HG02852 (cell line): ENCODE measurements at regions not wholly inside any gene's neighbourhood (a gene's known extent, or its start where the extent isn't known, plus 50 kb on each side); places are given as distances from the start of the nearest gene placed in this dataset.
"Not testable (repeated sequence)": the region's sequence is repeated elsewhere in the genome, so short reads cannot be mapped to it uniquely, and the experiment has no call there.

ENCODE experiments used
- ATAC-seq: cut with Tn5 transposase; IDR thresholded peaks from one replicate; pipeline ENCODE4 v1.9.1; 2021; ENCODE audit warnings: mild to moderate bottlenecking, moderate library complexity; ENCODE audit not compliant: unreplicated experiment

DNA sequence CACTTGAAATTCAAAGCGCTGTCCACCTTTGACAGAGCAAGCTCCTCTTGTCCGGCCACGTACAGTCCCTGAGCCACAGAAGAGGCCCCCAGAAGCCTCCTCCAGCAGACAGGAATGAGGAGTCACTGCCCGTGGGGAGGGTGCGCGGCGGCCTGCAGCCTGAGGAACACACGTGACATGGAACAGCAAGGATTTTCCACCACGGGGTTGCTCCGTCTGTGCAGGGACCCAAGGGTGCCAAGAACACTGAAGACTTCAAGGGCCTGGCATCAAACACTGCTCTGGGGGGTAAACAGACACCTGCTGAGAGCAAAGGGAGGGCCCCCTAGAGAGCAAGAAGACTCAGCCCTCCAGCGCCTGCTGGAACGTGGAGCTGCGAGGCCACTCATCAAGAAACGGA lies 237.9 kb upstream of the SGCG start:
- not testable (repeated sequence) for ATAC-seq

DNA sequence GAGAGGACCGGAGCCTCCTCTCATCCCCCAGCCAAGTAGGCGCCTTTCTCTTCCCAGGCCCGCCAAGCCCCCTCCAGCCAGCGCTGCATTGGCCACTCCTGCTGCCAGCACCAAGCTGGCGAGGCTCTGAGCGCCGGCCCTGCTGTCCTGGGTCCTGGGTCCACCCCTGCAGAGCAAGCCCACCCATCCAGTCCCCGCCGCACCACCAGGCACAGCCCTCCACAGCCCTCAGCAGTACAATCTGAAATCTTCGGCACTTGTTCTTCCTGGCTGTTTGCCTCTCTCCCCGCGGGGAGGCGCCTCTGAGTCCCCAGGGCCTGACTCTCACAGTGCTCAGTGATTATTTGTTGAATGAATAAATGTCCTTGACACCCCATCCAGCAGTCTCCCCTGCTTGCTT lies 236.4 kb upstream of the SGCG start:
- no peak for ATAC-seq

DNA sequence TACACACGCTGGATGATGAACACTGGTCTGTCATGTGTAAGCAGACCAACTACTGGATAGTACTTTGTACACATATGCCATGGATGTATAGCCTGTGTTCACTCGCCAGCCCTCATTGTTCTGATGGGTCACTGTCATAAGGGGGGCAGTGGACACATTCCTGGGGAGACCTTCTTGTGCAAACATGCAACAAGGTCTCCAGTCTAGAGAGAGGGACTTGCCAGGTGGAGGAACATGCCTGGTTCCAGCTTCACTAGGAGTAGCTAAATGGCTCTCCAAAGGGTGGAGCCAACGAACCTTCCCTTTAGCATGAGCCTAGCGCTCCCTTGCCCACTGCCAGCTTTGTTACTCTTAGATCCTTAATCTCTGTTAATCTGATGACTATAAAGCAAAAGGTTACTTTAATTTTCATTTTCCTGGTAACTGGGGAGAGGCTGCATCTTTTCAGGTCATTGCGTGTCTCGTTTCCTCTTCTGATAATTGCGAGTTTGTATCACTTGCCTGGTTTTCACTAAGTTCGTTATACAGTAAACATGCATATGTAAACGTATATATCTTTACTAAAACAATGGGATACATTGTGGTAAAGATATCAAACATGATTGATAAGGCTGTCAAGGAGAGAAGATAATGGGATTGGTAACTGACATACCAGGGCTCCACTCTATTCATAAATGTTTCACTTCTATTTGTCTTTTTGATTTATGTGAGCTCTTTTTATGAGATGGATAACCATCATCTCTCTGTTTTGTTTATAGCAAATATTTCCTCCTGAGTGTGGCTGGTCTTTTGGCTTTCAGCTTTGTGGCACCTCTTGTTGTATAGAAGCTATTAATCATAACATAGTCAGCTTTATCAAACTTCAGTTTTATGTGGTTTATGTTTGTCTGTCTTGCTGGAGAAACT lies 235.2 kb upstream of the SGCG start:
- ATAC-seq, result no peak

DNA sequence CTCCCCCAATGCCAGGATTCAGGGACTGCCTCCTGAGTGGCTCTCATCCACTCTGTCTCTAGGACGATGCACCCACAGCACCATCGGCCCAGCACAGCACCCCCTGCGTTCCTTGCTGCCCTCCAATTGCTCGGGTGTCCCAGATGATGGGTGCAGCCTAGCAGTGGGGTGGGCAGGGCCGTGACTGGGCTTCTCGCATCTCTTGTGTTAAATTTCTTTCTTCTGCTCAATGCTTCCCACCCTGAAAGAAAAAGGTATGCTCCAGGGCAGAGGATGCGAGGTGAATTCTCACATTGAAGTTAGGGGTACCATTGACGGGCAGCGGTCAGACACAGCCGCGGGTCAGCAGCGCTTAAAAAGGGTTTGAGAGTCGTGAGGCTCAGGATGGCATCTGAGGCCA lies 232.4 kb upstream of the SGCG start:
- ATAC-seq, result no peak

DNA sequence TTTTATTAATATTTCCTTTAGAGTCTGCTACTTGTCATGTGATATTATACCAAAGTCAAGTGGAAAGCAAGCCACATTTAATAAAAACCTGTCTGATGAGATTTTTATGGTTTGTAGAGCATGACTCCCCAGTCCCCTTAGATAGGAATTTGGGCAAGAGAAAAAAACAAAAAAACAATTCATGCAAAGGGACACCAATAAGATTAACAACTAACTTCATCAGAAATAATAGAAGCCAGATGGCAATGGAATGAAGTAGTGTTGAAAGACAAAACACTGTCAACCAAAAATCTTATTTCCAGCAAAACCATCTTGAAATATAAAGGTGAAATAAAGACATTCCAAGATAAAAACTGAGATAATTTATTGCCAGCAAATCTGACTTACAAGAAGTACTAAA lies 228.8 kb upstream of the SGCG start:
- not testable (repeated sequence) for ATAC-seq

DNA sequence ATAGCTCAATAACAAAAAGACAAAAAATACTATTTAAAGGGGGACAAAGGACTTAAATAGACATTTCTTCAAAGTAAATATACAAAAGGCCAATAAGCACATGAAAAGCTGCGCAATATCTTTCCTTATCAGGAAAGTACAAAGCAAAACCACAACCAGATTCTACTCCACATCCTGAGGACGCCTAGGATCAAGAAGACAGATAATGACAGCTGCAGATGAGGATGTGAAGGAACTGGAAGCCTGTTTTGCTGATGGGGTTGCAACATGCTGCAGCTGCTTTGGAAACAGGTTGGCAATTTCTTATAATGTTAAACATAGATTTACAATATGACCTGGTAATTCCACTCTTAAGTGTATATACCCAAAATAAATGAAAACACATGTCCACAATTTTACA lies 225.6 kb upstream of the SGCG start:
- not testable (repeated sequence) for ATAC-seq

DNA sequence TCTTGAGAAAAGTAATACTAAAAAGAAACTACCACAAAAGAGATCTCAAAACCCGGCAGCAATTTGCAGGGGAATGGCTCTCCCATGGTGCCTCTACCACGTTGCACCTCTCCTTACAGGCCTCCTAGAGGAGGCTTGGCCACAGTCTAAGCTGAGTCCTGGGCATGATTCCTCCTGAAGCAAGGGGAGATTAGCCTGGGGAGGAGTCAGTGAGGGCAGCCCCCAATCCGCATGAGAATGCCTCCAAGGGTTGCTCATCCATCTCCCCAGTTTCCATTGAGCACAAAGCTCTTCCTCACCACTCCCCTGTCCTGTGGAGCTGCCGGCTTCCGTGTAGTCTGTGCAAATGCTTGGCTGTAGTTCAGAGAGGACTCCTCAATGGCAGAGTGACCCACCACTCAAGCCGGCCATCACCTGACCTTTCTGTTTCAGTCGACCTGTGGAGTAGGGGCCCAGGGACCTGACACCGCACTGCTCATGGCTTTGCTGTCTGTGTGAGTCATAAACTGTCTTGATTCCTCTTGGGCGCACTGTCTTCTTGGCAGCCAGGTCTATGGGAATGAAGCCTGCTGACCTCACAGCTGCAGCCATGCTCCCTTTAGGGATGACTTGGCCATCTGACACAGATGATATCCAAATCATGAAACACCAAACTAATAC lies 224.2 kb upstream of the SGCG start:
- ATAC-seq, result not testable (repeated sequence)

DNA sequence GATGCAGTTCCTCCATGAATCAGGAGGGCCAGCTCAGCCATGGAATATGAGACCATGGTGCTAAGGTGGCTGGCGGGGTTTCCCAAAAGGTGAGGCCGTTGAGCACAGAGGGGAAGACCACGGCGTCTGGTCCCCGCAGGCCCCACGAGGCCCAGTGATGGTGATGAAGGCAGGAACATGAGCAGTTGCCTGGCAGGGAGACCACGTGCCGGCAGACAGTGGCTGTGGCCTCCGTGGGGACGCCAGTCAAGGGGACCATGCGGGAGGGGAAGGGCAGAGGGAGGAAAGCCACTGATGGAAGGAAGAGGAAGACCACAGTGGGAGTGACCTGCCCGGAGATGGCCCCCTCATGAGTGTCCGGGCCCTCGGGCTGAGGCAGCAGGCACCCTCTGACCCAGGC lies 220.9 kb upstream of the SGCG start:
- ATAC-seq, result not testable (repeated sequence)

DNA sequence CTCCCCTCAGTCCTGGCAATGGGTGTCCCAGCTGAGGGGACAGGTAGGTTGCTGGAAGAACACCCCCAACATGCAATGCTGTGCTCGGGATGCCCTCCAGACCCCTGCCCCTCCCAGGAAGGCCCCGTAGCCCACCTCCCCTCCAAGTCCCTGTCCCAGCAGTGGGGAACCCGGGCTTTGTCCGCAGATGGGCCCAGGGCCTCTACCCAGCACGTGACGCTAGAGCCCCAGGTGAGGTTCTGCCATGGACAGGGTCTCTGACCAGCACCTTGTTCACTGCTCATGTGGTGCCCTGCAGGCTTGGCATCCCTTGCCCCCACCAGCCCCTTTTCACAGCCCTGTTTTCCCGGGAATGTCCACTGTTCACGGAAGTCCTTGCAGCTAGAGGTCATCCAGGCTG lies 220.0 kb upstream of the SGCG start:
- ATAC-seq, result no peak

DNA sequence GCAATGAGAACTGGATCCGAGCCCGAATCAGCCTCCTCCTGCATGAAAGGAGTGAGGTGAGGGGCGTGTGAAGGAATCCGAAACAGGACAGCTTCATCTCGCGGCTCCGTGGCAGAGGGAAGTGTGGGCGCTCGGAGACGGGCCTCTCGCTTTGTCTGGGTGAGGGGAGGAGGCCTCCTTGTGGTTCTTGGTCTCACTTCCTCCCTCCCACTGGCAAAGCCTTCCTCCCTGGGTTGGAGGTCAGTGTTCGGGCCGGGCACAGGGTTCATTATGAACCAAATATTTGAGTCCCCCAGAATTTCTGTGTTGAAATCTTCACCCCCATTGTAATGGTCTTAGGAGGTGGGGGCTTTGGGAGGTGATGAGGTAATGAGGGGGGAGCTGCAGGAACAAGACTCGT lies 219.4 kb upstream of the SGCG start:
- not testable (repeated sequence) for ATAC-seq

DNA sequence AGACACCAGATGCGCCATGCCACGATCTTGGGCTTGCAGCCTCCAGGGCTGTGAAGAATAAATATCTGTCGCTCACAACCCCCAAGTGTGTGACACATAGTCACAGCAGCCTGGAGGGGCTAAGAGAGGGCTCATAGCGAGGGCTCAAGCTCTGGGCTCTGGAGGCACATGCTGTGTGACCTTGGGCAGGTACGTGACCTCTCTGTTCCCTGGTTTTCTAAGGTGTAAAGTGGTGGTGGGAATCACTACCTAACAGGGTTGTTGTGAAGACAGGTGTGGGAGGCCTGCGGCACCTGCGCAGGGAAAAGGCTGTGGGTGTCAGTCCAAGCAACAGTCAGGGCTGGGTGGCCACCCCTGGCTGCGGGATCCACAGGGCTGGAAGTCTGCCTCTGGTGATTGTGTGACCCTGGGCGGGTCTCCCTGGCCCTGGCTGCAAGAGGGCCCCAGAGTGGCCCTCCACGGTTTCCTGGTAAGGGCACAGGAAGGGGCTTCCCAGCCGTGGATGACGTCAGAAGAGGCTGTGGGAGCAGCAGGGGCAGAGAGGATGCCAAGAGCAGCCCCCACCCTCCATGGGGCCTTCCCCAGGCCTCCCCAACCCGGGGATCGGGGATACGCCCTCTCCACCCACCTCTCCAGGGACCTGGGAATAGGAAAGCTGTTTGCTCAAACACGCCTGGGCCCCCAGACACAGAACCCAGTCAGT lies 218.8 kb upstream of the SGCG start:
- ATAC-seq, result no peak

DNA sequence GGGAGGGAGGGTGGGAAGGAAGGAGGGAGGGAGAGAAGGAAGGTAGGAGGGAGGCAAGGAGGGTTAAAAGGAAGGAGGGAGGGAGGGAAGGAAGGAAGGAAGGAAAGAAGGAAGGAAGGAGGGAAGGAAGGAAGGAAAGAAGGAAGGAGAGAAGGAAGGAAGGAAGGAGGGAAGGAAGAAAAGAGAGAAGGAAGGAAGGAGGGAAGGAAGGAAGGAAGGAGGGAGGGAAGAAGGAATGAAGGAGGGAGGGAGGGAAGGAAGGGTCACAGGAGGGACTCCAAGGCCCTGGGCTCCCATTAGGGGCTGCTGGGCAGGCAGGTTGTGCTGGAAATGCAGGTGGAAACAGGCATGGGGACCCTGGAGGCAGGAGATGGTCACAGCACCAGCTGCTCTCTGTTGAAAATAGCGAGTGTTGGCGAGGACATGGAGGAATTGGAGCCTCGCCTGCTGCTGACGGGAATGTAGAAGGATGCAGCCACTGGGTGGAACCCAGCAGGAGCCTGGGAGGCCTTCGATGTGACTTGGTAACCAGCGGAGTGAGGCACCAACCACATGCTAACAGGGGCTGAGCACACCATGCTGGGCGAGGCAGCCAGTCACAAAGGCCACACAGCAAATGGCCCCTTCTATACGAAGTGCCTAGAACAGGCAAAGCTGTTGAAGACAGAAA lies 217.3 kb upstream of the SGCG start:
- not testable (repeated sequence) for ATAC-seq

DNA sequence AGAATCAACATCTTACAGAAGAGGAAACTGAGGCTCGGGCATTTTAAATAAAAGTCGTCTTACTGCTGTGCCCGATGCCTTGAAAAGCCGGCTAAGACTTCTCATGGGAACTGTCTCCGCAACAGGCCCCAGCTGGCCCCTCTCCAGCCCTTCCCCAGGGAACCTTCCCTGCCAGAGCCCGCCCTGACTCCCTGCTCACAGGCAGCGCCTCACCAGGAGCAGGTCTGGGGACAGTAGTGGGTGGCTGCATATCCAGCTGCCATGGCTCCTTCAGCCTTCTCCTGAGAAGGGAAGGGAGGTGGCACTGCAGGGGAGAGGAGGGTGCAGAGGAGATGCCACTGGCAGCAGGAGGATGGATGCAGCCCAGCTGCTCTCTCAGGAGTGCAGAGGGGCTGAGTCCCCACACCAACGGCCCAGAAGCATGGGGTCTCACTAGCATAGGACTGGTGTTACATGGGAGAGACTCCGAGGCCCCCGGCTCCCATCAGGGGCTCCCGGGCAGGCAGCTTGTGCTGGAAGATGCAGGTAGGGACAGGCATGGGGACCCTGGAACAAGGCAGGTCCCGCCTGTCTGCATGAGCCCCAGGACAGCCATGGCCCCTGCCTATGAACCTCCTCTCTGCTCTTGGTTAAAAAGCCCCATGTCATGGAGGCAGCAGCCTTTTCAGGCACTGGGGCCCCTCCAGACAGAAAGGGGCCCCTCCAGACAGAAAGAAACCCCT lies 216.4 kb upstream of the SGCG start:
- no peak for ATAC-seq

DNA sequence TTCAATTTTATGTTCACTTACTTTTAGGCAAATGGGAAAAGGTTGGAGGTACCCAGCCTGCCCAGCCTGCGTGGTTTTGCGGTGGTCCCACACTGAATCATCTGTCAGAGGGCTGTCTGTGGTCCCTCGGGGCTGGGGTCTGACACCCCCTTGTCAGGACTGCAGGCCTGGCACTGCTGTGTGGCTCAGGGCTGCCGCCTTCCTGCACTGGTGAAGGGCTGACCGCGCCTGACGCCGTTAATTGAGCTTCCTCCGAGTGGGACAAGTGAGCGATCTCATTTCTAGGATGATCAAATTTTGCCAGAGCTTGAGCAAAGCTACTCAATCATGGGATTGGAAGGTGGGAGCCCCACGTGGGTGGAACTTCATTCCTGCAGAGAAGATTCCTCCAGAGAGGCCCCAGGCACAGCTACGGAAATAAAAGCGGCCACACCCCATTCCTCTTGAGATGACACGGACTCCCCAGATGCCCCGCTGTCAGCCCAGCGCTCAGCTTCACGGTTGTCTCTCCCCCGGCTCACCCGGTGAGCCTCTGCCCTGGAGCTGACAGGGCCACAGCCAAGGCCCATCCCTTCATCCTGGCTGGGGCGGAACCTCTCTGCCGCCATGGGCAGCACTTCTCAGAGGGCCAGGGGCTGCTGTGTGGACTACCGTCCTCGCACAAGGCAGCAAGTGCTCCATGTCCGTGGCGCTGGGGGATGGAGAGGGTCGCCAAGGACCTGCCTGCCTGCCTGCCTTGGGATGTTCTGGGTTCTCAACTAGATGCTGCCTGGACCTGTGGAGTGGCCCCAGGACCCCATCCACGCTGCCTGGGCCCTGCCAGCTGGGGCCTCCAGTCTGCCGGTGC lies 215.5 kb upstream of the SGCG start:
- ATAC-seq, result not testable (repeated sequence)

DNA sequence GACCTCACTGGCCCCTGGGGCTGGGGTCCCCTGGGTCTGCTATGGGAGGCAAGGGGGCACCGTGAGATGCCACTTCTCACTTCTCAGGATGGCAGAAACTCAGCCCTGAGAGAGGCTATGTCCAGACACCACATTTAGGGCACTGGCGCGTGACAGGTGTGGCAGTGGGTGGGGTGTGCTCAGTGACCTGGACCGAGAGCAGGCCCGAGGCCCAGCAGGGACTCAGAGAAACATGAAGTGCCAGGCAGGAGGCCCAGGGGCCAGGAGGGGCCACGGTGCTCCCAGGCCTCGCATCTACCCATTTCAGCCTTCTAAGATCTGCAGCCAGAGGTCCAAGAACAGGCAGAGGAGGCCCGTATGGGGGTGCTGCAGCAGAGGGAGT lies 214.9 kb upstream of the SGCG start:
- ATAC-seq, result not testable (repeated sequence)

DNA sequence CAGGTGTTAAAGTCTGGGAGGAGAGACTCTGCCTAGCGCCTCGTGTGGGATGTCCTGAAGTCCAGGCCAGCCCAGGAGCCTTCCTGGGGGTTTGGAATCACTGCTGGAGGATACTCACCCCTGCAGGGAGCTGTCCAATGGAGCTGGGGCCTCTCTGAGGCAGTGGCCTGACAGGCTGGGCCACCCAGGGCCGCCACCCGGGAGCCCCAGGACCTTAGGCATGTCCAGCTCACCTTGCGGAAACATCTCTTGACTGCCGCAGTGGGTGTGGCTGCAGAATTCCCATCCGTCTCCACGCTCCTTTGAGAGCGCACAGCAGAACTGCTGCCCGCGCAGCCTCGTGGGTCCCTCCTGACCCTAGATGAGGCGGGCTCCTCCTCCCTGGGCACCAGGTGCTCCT lies 214.0 kb upstream of the SGCG start:
- ATAC-seq, result not testable (repeated sequence)

DNA sequence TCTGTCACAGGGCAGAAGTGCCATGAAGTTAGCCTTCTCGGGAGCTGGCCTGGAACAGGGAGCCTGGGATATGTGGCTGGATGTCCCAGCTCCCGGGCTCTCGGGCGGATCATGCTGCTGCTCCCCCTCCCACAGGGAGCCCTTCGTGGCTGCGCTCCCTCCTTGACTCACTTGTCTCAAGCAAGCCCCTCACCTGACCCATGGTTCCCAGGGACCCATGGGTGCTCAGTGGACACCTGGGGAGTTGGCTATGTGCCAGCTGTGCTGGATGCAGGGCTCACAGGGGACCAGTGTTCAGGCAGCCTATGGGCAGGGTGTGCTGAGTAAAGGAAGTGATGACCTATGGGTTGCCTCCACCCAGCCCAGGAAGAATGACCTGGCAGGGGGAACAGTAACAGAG lies 213.1 kb upstream of the SGCG start:
- no peak for ATAC-seq

DNA sequence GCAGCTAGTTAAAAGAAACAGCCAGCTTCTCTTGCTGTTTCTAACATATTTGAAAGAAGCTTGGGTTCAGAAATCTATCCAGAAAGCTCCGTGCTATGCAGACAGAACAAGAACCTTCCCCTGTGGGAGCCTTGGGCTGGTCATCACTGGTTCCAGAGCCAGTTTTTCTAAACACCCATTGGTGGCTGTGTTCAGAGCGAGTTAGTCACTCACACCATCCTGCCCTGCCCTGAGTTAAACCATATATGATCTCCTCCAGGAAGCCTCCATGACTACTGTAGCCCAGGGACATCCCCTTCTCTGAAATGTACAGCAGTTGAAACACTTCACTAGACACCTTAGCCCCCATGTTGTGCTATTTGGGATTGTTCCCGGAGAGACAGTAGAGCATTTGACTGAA lies 200.8 kb upstream of the SGCG start:
- no peak for ATAC-seq

DNA sequence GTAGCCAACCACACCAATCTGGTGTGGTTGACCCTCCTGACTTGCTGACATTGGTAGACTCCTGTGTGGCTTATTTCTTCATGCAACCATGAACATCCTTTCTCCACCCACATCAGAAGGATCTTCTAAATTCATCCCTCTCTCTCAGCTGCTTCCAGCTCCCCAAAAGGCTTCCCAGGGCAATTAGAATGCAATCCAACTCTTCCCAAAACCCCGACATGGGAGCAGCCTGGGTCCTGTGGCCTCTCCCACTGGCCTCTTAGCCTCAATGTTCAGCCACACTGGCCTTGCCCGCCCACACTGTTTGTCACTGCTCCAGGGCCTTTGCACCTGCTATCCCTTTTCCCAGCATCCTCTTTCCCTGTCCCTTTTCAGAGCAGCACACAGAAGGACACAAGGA lies 199.8 kb upstream of the SGCG start:
- no peak for ATAC-seq

DNA sequence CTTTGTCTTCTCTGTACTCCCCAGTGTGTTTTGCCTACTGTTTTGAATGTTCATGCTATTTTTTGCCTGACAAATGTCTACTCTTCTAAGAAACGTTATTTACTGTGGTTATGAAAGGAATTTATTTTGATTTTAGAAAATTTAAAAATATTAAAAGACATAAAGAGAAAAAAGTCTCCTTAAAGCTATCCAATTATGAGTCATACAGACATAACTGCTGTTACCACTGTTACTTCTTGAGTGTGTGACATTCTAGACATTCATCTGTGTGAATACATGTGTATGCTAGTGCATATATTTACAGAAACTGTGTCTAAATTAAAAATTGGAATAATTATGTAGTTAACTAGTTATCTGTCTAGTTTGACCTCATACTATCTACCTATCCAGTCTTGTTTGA lies 187.6 kb upstream of the SGCG start:
- ATAC-seq, result no peak
